NCI-H1092 treated with DMSO at 0.1 percent for 48 hours (cell line): ENCODE measurements at regions not wholly inside any gene's neighbourhood (a gene's known extent, or its start where the extent isn't known, plus 50 kb on each side); places are given as distances from the start of the nearest gene placed in this dataset.
"Not testable (repeated sequence)": the region's sequence is repeated elsewhere in the genome, so short reads cannot be mapped to it uniquely, and the experiment has no call there.

ENCODE experiments used
- DNase-seq: peaks from one replicate; lab custom pipeline; 2025; lab: John Stamatoyannopoulos, UW

GRCh38 chr1:234818040-234818387 is 208.0 kb upstream of the IRF2BP2 start:
- not testable (repeated sequence) for DNase-seq

GRCh38 chr1:234817313-234818039 is 207.5 kb upstream of the IRF2BP2 start:
- not testable (repeated sequence) for DNase-seq

- DNase-seq = not testable (repeated sequence)
Measured at GRCh38 chr1:234816864-234817263, 206.9 kb upstream of the IRF2BP2 start.

DNA sequence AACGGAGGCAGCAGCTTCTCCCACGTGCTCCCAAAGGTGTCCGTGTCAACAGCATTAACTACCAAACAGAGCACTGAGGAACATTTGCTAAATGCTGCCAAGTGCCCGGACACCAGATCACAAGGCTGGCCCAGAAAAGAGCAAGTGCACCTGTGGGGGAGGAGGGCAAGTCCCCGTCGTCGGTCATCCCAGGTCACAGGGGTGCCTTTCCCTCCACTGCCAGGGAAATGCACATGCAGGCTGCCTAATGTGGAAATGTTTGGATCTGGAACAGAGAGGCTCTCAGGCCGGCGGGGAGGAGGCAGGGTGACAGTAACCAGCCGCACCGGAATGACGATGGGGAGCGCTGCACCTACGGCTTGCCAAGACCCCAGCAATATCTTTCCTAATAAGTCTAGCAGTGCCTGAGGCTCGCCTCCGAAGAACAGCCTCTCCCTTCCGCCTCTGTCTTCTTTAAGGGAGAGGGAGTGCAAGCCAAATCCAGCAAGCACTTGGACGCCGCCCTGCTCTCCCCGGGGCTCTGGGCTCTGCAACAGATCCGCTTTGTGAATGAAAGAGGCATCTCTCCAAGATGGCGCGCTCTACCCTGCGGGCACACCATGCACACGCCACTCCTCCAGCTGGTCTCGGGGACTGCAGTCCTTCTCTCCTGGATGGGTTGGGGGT is 206.3 kb upstream of the IRF2BP2 start:
- not testable (repeated sequence) for DNase-seq

GRCh38 chr1:234815295-234815815 is 205.4 kb upstream of the IRF2BP2 start:
- not testable (repeated sequence) for DNase-seq

DNA sequence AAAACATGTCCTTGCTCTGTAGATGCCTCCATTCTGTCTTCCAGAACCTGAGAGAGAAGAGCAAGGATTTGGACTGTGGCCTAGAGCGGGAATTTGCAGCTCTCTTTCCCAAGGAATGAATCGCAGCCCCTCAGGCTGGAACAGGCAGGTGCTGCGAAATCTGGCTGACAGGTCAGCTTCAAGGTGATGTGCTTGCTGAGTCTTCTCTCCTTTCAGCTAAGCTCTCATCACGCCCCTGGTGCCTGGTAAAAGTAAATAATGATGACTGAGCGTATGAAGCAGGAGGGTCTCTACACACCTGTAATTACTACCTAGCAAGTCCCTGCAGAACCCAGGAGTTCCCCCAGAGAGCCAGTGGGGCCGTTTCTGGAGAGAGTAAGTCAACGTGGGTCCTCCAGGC is 204.3 kb upstream of the IRF2BP2 start:
- not testable (repeated sequence) for DNase-seq

GRCh38 chr1:234811824-234812223 is 201.8 kb upstream of the IRF2BP2 start:
- not testable (repeated sequence) for DNase-seq

DNA sequence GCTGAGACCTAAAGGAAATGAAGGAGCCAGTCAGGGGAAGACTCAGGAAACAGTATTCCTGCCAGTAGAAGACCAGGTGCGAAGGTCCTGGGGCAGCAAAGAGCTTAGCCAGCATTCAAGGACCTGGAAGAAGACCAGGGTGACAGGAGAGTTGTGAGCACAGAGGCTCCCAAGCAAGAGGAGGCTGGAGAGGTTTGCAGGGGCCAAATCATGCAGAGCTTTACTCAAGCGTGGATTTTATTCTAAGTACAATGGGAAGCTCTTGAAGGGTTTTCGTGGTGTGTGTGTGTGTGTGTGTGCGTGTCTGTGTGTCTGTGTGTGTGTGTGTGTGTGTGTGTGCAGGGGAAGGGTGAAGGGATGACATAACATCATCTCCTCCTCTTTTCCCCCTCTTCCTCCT is 200.7 kb upstream of the IRF2BP2 start:
- not testable (repeated sequence) for DNase-seq

- DNase-seq = not testable (repeated sequence)
Measured at GRCh38 chr1:234809854-234810245, 199.9 kb upstream of the IRF2BP2 start.

- not testable (repeated sequence) for DNase-seq
Measured at GRCh38 chr1:234808943-234809853, 199.2 kb upstream of the IRF2BP2 start.

- not testable (repeated sequence) for DNase-seq
Measured at GRCh38 chr1:234808459-234808858, 198.5 kb upstream of the IRF2BP2 start.

DNA sequence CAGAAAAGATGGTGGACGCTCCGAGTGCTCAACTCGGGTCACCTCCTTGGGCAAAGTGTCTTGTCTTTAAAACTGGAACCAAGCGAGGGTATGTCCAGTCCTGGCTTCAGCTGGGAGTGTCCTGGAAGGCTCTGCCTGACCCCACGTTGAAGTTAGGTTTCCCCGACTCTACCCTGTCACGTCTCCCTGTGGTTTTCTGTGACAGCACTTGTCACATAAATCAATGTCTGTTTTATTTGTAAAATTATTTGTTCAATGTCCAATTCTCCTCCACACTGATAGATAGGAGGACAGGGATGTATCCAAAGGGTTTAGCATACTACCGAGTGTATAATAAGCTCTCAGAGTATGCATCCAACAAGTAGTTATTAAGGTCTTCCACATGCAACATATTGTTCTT is 197.7 kb upstream of the IRF2BP2 start:
- DNase-seq = not testable (repeated sequence)

DNA sequence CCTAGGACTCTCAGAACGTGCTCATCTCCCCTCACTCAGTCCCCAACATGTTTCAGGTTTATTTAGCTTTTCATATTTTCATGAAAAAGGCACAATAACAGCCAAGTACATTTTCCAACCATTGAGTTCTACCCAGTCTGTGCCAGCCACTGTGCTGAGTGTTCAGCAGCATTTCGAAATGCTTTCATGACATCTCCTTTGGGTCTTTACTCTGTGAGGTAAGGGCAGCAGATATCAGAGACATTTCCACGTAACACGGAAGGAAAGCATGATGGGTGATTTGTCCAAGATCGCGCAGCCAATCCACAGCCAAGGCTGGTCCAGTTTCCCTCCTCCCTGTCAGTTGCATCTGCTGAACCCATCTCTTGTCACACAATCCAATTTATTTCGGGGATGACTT is 192.6 kb upstream of the IRF2BP2 start:
- not testable (repeated sequence) for DNase-seq

DNA sequence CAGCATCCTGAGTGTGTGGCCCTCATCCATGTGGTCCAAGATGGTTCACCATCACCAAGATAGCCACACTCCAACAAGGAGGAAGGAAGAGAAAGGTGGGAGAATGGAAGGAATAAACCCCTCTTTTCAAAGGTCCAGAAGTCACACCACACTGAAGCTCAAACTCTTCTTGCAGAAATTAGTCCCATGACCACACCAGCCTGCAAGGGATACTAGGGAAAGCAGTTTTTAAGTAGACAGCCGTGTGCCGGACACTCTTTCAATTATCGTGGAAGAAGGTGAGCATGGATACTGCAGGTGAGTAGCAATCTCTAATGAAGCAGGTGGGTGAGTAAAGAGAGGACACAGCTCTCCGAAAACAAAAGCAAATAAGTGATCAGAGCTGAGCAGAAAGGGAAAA is 191.7 kb upstream of the IRF2BP2 start:
- DNase-seq = not testable (repeated sequence)

GRCh38 chr1:234801147-234801546 is 191.2 kb upstream of the IRF2BP2 start:
- DNase-seq = not testable (repeated sequence)

DNA sequence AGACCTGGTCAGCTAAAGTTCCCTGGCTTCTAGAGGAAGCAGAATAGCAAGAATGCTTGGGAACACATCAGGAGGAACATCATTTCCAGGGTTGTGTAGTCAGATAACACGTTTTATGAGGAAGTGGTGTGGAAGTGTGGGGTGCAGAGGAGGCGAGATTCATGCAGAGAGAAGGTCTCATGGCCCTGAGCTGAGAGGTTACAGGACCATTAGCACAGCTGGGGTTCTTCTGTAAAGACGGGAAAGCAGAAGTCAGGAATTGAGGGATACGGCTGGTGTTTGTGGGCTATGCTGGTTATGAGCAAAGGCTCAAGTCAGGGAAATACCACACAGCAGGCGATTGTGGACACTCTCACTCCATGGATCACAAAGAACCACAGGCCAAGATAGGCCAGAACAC is 190.6 kb upstream of the IRF2BP2 start:
- not testable (repeated sequence) for DNase-seq

GRCh38 chr1:234799021-234799689 is 189.2 kb upstream of the IRF2BP2 start:
- DNase-seq = not testable (repeated sequence)

DNA sequence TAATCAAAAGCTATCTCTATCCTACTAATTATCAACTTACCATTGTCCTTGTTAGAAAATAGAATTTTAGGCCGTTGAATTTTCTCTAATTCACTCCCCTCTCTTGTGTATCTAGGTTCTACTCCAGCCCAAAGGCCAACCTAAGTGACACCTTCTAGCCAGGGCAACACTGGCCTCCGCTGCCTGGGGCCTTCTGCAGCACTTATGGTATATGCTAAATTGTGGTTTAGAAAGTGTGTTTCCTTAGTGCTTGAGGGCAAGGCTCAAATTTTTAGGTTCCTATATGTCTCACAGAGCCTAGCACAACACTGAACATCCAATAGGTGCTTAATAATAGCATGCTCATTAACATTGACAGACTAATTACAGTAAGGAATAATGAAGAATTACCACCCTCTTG is 187.2 kb upstream of the IRF2BP2 start:
- DNase-seq = not testable (repeated sequence)

DNA sequence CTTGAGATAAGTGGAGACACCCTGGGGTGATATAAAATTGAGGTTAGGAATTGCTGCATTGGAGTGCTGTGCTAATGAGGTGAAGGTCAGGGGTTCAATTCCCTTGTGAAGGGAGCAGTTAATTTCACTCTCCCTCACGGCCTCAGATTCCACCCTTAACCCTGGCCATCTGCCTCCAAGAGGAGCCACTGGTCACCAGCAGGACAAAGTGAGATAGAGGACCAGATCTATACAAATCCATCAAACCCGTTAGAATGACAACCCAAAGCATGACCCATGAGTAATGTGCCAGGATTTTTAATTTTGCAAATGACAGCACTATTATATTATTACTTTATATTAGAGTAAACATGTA is 186.4 kb upstream of the IRF2BP2 start:
- not testable (repeated sequence) for DNase-seq

GRCh38 chr1:234795711-234796437 is 185.9 kb upstream of the IRF2BP2 start:
- not testable (repeated sequence) for DNase-seq

DNA sequence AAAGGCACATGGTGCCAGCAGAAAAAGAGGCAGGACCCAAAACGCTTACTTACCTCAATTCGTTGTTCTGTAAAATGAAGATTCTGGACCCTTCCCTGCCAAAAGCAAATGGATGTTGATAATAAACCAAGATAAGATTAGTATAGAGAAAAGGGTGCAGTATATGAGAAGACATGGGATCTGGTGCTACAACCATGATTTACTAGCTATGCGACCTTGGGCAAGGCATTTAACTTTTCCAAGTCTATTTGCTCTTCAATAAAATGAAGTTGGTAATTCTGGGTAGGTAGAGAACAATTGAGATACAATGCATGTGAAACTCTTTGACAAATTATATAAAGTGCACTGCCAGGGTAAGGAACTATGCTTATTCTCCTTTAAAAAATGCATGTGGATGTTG is 185.0 kb upstream of the IRF2BP2 start:
- not testable (repeated sequence) for DNase-seq
